ENCODE measurements at regions not wholly inside any gene's neighbourhood (a gene's known extent, or its start where the extent isn't known, plus 50 kb on each side); places are given as distances from the start of the nearest gene placed in this dataset.

DNA sequence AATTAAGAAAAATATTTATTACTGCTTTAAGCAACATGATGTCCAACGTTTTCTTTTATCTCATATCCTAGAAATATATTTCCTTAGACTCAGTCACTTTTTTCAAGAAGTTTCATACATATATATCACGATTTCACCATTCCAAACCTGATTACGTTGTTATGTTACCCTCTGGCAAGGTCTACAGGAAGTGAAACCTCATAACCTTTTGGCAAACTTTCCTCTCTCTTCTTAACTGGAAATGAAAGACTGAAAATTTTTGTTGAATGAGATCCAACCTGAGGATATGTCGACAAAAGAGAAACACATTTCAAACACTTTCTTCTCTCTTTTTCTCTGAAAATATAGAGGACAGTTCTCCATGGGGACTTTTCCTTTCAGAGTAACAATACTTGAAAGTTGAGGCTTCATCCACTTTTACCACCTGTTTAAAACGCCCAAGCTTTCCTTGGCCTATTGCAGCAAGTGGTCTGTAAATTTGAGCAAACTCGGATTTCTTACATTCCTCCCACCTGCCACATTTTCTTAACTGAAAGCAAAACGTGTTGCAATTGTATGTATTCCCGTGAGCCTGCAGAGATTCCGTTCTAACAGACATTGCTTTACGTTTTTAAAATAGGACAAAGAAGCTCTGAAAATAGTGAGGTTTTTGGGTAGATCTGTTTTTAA, 298.1 kb downstream of the CETN3 start:
- FAIRE-seq (no peak), DNase-seq (ENCODE audit: low read depth) (peak; percentile 12)
- Mint-ChIP-seq H3K4me3 (ENCODE audit: unreplicated experiment) (no peak overlapping the region), H3K4me1 (ENCODE audit: low read depth, unreplicated experiment) (no peaks in the 10 kb centered on the region), H3K9me3 (ENCODE audit: unreplicated experiment) (no peaks in the 10 kb centered on the region), H3K27me3 (ENCODE audit: low read depth, unreplicated experiment) (no peaks in the 10 kb centered on the region), H3K27ac (ENCODE audit: unreplicated experiment) (no peak overlapping the region), H3K36me3 (ENCODE audit: low read depth, unreplicated experiment) (no peaks in the 10 kb centered on the region)
- no peaks in the 10 kb centered on the region for H4K20me1 ChIP-seq (ENCODE audit: insufficient read depth, low read length)
- no peak overlapping the region for H3K27ac ChIP-seq (ENCODE audit: low read depth, low read length)
- no peaks in the 10 kb centered on the region for H3K79me2 ChIP-seq (ENCODE audit: insufficient read depth, low read length)
- TF ChIP-seq, protein P1, sequence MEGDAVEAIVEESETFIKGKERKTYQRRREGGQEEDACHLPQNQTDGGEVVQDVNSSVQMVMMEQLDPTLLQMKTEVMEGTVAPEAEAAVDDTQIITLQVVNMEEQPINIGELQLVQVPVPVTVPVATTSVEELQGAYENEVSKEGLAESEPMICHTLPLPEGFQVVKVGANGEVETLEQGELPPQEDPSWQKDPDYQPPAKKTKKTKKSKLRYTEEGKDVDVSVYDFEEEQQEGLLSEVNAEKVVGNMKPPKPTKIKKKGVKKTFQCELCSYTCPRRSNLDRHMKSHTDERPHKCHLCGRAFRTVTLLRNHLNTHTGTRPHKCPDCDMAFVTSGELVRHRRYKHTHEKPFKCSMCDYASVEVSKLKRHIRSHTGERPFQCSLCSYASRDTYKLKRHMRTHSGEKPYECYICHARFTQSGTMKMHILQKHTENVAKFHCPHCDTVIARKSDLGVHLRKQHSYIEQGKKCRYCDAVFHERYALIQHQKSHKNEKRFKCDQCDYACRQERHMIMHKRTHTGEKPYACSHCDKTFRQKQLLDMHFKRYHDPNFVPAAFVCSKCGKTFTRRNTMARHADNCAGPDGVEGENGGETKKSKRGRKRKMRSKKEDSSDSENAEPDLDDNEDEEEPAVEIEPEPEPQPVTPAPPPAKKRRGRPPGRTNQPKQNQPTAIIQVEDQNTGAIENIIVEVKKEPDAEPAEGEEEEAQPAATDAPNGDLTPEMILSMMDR (IDR thresholded peaks at IDR 0.05; ENCODE audit: insufficient read depth, low read depth, low read length): no peak
- no peak for TF ChIP-seq EZH2 (IDR thresholded peaks at IDR 0.05; ENCODE audit: insufficient read depth, low read length)
- no peaks in the 10 kb centered on the region for H3K27me3 ChIP-seq (ENCODE audit: insufficient read depth, low read length)
- no peak overlapping the region for H3K9ac ChIP-seq (ENCODE audit: low read length)
- no peak overlapping the region for H3K4me3 ChIP-seq (ENCODE audit: insufficient read depth, low read depth, low read length)
- H2AFZ ChIP-seq (ENCODE audit: low read depth, low read length): no peak overlapping the region
- H3K4me1 ChIP-seq (ENCODE audit: insufficient read depth, low read length): no peaks in the 10 kb centered on the region
- no peaks in the 10 kb centered on the region for H3K36me3 ChIP-seq (ENCODE audit: insufficient read depth, low read length)
- H3K4me2 ChIP-seq (ENCODE audit: low read length): peak overlapping the region; percentile 32
- no peaks in the 10 kb centered on the region for H3K9me3 ChIP-seq (ENCODE audit: insufficient read depth, low read depth, low read length)

DNA sequence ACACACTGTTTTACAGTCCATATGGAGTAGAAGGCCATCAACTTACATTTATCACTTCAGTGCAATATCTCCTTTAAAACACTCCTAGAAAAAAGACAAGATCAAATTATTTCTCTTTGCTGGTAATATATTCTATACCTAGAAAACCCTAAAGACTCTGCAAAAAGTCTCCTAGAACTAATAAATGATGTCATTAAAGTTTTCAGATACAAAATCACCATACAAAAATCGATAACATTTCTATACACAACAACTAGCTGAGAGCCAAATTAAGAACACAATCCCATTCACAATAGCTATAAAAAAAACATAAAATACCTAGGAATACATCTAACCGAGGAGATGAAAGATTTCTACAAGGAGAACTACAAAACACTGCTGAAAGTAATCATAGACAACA, 300.3 kb downstream of the CETN3 start:
- Mint-ChIP-seq H3K4me3 (ENCODE audit: unreplicated experiment) (no peak overlapping the region), H3K4me1 (ENCODE audit: low read depth, unreplicated experiment) (no peaks in the 10 kb centered on the region), H3K9me3 (ENCODE audit: unreplicated experiment) (no peaks in the 10 kb centered on the region), H3K36me3 (ENCODE audit: low read depth, unreplicated experiment) (peaks cover 2% of the 10 kb centered on the region), H3K27me3 (ENCODE audit: low read depth, unreplicated experiment) (no peaks in the 10 kb centered on the region), H3K27ac (ENCODE audit: unreplicated experiment) (no peak overlapping the region)
- no peak for TF ChIP-seq EZH2 (IDR thresholded peaks at IDR 0.05; ENCODE audit: insufficient read depth, low read length)
- TF ChIP-seq, protein P1 (IDR thresholded peaks at IDR 0.05; ENCODE audit: insufficient read depth, low read depth, low read length): no peak
- Histone ChIP-seq H3K9me3 (ENCODE audit: insufficient read depth, low read depth, low read length) (no peaks in the 10 kb centered on the region), H2AFZ (ENCODE audit: low read depth, low read length) (no peak overlapping the region), H3K36me3 (ENCODE audit: insufficient read depth, low read length) (no peaks in the 10 kb centered on the region), H3K4me3 (ENCODE audit: insufficient read depth, low read depth, low read length) (no peak overlapping the region), H3K79me2 (ENCODE audit: insufficient read depth, low read length) (no peaks in the 10 kb centered on the region), H3K27ac (ENCODE audit: low read depth, low read length) (no peak overlapping the region), H3K27me3 (ENCODE audit: insufficient read depth, low read length) (no peaks in the 10 kb centered on the region), H4K20me1 (ENCODE audit: insufficient read depth, low read length) (no peaks in the 10 kb centered on the region), H3K9ac (ENCODE audit: low read length) (no peak overlapping the region), H3K4me2 (ENCODE audit: low read length) (no peak overlapping the region), H3K4me1 (ENCODE audit: insufficient read depth, low read length) (no peaks in the 10 kb centered on the region)
- no peak for FAIRE-seq
- DNase-seq (ENCODE audit: low read depth): no peak

DNA sequence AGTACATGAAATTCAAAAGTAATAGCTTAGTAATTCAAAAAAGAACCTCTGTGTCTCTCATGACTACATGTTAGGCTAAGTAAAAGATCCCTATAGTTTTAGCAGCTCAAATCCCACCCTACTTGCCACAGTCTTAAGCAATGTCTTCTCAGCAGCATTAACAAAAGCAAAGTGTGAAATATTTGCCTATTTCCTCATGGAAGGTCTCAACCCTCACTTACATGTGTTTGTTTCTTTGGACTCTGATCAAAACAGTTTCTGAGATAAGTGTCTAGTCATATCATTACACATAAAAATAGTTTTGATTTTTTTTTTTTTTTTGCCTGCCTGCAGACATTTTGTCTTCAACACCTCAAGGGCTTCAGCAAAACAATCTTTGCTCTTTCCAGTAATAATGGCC, 310.5 kb downstream of the CETN3 start:
- H3K4me3 ChIP-seq (ENCODE audit: insufficient read depth, low read depth, low read length): no peak overlapping the region
- FAIRE-seq: no peak
- H3K27ac ChIP-seq (ENCODE audit: low read depth, low read length): no peak overlapping the region
- H3K4me1 ChIP-seq (ENCODE audit: insufficient read depth, low read length): peaks cover 19% of the 10 kb centered on the region
- no peak overlapping the region for H3K4me3 Mint-ChIP-seq (ENCODE audit: unreplicated experiment)
- no peak for TF ChIP-seq EZH2 (IDR thresholded peaks at IDR 0.05; ENCODE audit: insufficient read depth, low read length)
- TF ChIP-seq, protein P1 (IDR thresholded peaks at IDR 0.05; ENCODE audit: insufficient read depth, low read depth, low read length): no peak
- H3K27ac Mint-ChIP-seq (ENCODE audit: unreplicated experiment): no peak overlapping the region
- H3K9me3 Mint-ChIP-seq (ENCODE audit: unreplicated experiment): no peaks in the 10 kb centered on the region
- no peak overlapping the region for H2AFZ ChIP-seq (ENCODE audit: low read depth, low read length)
- no peaks in the 10 kb centered on the region for H3K36me3 ChIP-seq (ENCODE audit: insufficient read depth, low read length)
- no peak overlapping the region for H3K4me2 ChIP-seq (ENCODE audit: low read length)
- H4K20me1 ChIP-seq (ENCODE audit: insufficient read depth, low read length): no peaks in the 10 kb centered on the region
- no peaks in the 10 kb centered on the region for H3K27me3 ChIP-seq (ENCODE audit: insufficient read depth, low read length)
- peak; percentile 34 for DNase-seq (ENCODE audit: low read depth)
- peaks cover 17% of the 10 kb centered on the region for H3K4me1 Mint-ChIP-seq (ENCODE audit: low read depth, unreplicated experiment)
- no peak overlapping the region for H3K9ac ChIP-seq (ENCODE audit: low read length)
- H3K27me3 Mint-ChIP-seq (ENCODE audit: low read depth, unreplicated experiment): no peaks in the 10 kb centered on the region
- no peaks in the 10 kb centered on the region for H3K79me2 ChIP-seq (ENCODE audit: insufficient read depth, low read length)
- H3K36me3 Mint-ChIP-seq (ENCODE audit: low read depth, unreplicated experiment): no peaks in the 10 kb centered on the region
- no peaks in the 10 kb centered on the region for H3K9me3 ChIP-seq (ENCODE audit: insufficient read depth, low read depth, low read length)
